KMS-11 (cell line): ENCODE measurements at regions not wholly inside any gene's neighbourhood (a gene's known extent, or its start where the extent isn't known, plus 50 kb on each side); places are given as distances from the start of the nearest gene placed in this dataset.
"Not testable (repeated sequence)": the region's sequence is repeated elsewhere in the genome, so short reads cannot be mapped to it uniquely, and the experiment has no call there.

Experiments
- H2AFZ ChIP-seq: fragments of 200-600 bp; sonication (generic); 2 replicates; pipeline ENCODE4 v1.6.1; 2016; ENCODE audit warnings: antibody characterized with exemption, mixed run types, low read depth
- H3K27ac ChIP-seq: fragments of 200-600 bp; sonication (generic); 2 replicates; pipeline ENCODE4 v1.6.1; 2016; ENCODE audit warnings: mild to moderate bottlenecking, mixed run types
- H3K27me3 ChIP-seq: fragments of 200-600 bp; sonication (generic); 2 replicates; pipeline ENCODE4 v1.6.1; 2017; ENCODE audit warnings: mild to moderate bottlenecking, low read depth, mixed run types, moderate library complexity; ENCODE audit not compliant: insufficient read depth
- H3K36me3 ChIP-seq: fragments of 200-600 bp; sonication (generic); 2 replicates; pipeline ENCODE4 v1.6.1; 2017; ENCODE audit warnings: mild to moderate bottlenecking, mixed run types; ENCODE audit not compliant: insufficient read depth
- H3K4me1 ChIP-seq: fragments of 200-600 bp; sonication (generic); 2 replicates; pipeline ENCODE4 v1.6.1; 2016; ENCODE audit warnings: mild to moderate bottlenecking, low read depth, mixed run types; ENCODE audit not compliant: poor library complexity, severe bottlenecking
- H3K4me2 ChIP-seq: fragments of 200-600 bp; sonication (generic); 2 replicates; pipeline ENCODE4 v1.7.0; 2016; ENCODE audit warnings: mild to moderate bottlenecking, mixed run types
- H3K4me3 ChIP-seq: fragments of 200-600 bp; sonication (generic); IDR thresholded peaks from 2 replicates; pipeline ENCODE4 v1.6.1; 2017; ENCODE audit warnings: low read depth, low read length, mixed read lengths; ENCODE audit not compliant: insufficient read depth
- H3K79me2 ChIP-seq: fragments of 200-600 bp; sonication (generic); 2 replicates; pipeline ENCODE4 v1.6.1; 2016; ENCODE audit warnings: low read depth, mixed run types; ENCODE audit not compliant: insufficient read depth
- H3K9ac ChIP-seq: fragments of 200-600 bp; sonication (generic); 2 replicates; pipeline ENCODE4 v1.6.1; 2016; ENCODE audit warnings: mild to moderate bottlenecking, mixed run types
- H4K20me1 ChIP-seq: fragments of 200-600 bp; sonication (generic); 2 replicates; pipeline ENCODE4 v1.6.1; 2016; ENCODE audit warnings: mild to moderate bottlenecking, mixed run types; ENCODE audit not compliant: insufficient read depth
- CTCF ChIP-seq: fragments of 200-600 bp; sonication (generic); conservative IDR thresholded peaks from 2 replicates; pipeline ENCODE4 v1.6.1; 2017; ENCODE audit warnings: low read depth, mild to moderate bottlenecking, antibody characterized with exemption, low read length, moderate library complexity, mixed read lengths

DNA sequence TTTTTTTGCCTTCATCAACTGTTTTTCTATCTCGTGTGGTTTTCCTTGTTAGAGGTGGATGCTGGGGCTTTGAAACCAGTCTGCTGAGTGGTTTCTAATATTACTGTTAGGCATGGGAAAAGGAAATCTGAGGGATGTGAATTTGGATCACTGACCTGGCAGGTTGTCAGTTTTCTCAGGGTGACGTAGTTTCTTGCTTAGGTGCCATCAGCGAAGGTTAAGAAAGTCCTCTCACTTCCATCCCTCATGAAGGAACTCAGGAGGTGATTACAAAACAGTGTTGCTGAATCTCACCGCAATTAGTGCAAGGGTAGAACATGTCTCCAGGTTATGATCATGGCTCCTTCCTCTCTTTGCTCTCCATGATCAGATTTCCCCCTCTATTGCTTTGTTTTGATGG is 135.9 kb downstream of the SOX4 start:
- Histone ChIP-seq H3K79me2 (no peaks in the 10 kb centered on the region), H3K36me3 (no peaks in the 10 kb centered on the region), H3K4me3 (no peak overlapping the region), H3K9ac (no peak overlapping the region), H3K27ac (no peak overlapping the region), H3K4me1 (no peaks in the 10 kb centered on the region), H3K27me3 (no peaks in the 10 kb centered on the region), H4K20me1 (no peaks in the 10 kb centered on the region), H3K4me2 (no peak overlapping the region), H2AFZ (no peak overlapping the region)
- TF ChIP-seq CTCF: no peak

GRCh38 chr6:21730533-21730932 is 137.0 kb downstream of the SOX4 start:
- Histone ChIP-seq H3K4me3 (no peak overlapping the region), H3K4me2 (no peak overlapping the region), H3K9ac (no peak overlapping the region), H3K79me2 (no peaks in the 10 kb centered on the region), H3K27ac (no peak overlapping the region), H3K36me3 (no peaks in the 10 kb centered on the region), H3K27me3 (no peaks in the 10 kb centered on the region), H2AFZ (no peak overlapping the region), H4K20me1 (no peaks in the 10 kb centered on the region), H3K4me1 (no peaks in the 10 kb centered on the region)
- TF ChIP-seq CTCF: no peak

DNA sequence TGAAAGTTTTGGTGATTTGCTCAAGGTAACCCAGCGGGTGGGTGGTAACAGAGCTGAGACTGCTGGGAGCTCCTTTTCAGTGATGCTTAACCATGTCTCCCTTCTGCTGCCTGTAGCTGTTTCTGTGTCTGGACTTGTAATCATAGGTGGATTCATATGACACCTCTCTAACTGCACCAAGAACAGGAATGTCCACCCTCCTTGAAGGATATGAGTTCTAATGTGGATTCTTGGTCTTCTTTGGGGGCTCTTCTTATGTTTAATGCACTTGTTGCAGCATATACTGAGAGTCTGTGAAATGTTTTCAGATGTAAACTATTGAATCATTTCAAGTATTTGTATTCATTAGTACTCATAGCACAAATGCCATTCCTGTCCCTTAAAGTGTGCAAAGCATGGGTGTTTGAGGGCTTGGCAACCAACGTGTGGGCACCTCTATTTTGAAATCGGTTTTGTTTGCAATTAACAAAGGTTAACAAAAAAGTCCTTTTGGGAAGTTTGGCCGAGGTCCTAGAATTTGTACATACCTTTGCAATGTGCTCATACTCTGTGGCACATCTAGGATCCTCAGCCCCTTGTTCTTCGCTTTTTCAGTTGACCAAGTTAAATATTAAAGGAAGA is 138.0 kb downstream of the SOX4 start:
- no peak for TF ChIP-seq CTCF
- no peak overlapping the region for H3K4me2 ChIP-seq
- no peaks in the 10 kb centered on the region for H3K4me1 ChIP-seq
- no peak overlapping the region for H3K4me3 ChIP-seq
- no peaks in the 10 kb centered on the region for H3K79me2 ChIP-seq
- H3K27me3 ChIP-seq: no peaks in the 10 kb centered on the region
- no peak overlapping the region for H3K9ac ChIP-seq
- no peaks in the 10 kb centered on the region for H3K36me3 ChIP-seq
- H3K27ac ChIP-seq: no peak overlapping the region
- no peaks in the 10 kb centered on the region for H4K20me1 ChIP-seq
- no peak overlapping the region for H2AFZ ChIP-seq

DNA sequence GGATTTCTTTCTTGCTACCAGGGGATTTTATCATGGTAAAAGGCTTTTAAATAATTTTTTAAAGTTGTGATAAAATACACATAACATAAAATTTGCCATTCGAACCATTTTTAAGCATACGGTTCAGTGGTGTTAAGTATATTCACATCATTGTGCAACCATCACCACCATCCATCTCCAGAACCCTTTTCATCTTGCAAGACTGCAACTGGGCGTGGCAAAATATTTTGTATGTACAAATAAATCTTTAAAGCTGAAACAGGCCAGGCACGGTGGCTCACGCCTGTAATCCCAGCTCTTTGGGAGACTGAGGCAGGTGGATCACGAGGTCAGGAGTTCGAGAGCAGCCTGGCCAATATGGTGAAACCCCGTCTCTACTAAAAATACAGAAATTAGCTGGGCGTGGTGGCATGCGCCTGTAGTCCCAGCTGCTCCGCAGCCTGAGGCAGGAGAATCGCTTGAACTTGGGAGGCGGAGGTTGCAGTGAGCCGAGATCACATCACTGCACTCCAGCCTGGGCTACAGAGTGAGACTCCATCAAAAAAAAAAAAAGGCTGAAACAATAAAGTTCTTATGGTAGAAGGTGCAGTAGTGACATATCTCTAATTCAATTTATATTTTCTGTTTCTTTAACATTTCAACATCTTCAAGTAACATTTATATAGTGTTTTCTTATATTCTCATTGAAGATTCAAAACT is 138.6 kb downstream of the SOX4 start:
- H3K4me1 ChIP-seq: not testable (repeated sequence)

DNA sequence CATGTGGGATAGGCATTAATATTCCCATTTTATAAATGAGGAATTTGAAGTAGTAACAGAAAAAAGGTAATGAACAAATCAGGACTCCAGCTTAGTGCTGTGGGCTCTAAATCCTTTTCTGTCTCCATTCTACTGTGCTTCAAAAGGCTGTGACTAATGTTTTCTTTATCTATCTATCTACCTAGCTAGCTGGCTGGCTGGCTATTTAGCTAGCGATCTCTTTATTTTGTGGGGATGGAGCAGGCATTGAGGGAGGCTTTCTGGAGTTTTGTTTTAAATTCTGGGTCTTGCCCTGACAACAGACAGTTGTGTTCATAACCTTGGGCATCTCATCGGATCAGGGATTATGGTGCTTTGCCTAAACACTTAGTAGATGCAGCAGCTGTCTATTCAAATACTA is 139.2 kb downstream of the SOX4 start:
- Histone ChIP-seq H3K4me2 (no peak overlapping the region), H4K20me1 (no peaks in the 10 kb centered on the region), H3K9ac (no peak overlapping the region), H3K4me1 (no peaks in the 10 kb centered on the region), H3K4me3 (no peak overlapping the region), H2AFZ (no peak overlapping the region), H3K36me3 (no peaks in the 10 kb centered on the region), H3K79me2 (no peaks in the 10 kb centered on the region), H3K27me3 (no peaks in the 10 kb centered on the region), H3K27ac (no peak overlapping the region)
- TF ChIP-seq CTCF: no peak

More for the DNA sequence above, 138.6 kb downstream of the SOX4 start:
- not testable (repeated sequence) for H3K27ac ChIP-seq, H3K79me2 ChIP-seq, H3K9ac ChIP-seq, H4K20me1 ChIP-seq, H2AFZ ChIP-seq, H3K4me2 ChIP-seq, H3K36me3 ChIP-seq, H3K27me3 ChIP-seq, H3K4me3 ChIP-seq
